ENCODE measurements at regions not wholly inside any gene's neighbourhood (a gene's known extent, or its start where the extent isn't known, plus 50 kb on each side); places are given as distances from the start of the nearest gene placed in this dataset.

DNA sequence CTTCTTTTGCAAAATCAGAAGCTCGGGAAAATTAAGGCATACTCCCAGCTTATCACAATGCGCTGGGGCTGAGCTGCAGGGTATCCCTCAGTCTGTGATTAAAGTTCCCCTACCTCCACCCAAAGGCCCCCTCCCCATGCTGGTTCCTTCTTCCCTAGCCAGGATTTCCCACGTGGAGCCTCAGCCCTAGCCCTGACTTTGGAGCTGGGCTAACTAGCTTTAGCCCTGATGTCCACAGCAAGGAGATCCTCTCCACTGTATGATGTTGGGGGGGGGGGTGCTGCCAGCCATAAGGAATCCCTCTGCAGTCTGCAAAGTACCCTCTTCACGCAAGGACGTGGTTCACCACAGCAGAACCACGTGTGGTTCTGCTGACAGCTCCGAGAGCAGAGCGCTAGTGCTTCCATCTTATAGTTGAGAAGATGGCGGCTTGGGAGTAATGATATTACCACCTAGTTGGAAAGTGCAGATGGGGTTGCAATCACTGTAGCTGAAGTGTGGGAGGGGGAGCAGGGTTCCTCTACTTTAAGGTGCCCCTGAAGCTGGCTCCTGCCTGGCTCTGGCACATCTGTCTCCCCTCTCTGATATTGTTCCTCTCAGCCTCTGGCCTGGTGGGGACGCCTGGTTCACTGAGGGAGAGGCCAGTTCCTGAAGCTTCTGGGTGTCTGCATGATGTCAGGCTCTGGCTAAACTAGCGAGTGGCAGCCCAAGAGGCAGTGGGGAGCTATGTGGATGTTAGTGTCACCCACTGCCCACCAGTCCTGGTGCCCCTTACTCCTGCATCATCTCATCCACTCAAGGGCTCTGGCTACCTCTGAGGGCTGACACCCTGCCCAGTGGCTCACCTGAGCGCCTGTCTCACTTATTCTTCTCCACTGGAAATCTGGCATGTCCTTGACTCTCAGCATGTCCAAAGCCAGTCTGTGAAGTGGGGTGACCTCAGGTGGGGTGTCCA, 270.7 kb downstream of the RPS24 start:
- H3K27me3 ChIP-seq (ENCODE audit: control insufficient read depth in 1 of 2, insufficient read depth in 2 of 2, low read length in 2 of 2) = no peaks in the 10 kb centered on the region
- peak overlapping the region; percentile 94 for H3K27ac ChIP-seq (ENCODE audit: low read depth, low read length)
- no peak overlapping the region for H3K4me3 ChIP-seq (ENCODE audit: low read depth in 1 of 2, low read length in 2 of 2)
- H3K36me3 ChIP-seq (ENCODE audit: insufficient read depth, low read length) = no peaks in the 10 kb centered on the region
- no peaks in the 10 kb centered on the region for H3K9me3 ChIP-seq (ENCODE audit: low read length)
- H3K4me1 ChIP-seq (ENCODE audit: insufficient read depth, low read length) = peaks cover 31% of the 10 kb centered on the region
- H3K9ac ChIP-seq (ENCODE audit: low read length) = no peak overlapping the region

DNA sequence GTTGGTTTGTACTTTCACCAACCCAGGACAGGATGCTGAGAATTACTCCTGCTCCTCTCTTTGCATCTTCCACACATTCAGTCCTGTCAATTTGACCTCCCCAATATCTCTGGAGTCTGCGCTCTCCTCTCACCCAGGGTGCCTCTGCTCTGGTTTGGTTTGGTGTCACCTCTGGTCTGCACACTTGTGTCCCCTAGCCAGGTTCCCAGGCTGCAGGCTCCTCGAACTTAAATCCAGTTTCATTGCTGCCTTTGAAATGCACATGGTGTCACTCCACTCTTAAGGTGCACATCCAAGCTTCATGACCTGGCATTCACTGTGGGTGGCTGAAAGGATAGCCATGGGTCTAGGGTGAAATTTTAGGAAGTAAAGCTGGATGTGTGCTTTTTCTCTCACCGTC, 271.6 kb downstream of the RPS24 start:
- Histone ChIP-seq H3K9ac (ENCODE audit: low read length) (no peak overlapping the region), H3K36me3 (ENCODE audit: insufficient read depth, low read length) (no peaks in the 10 kb centered on the region), H3K4me3 (ENCODE audit: low read depth in 1 of 2, low read length in 2 of 2) (no peak overlapping the region), H3K27me3 (ENCODE audit: control insufficient read depth in 1 of 2, insufficient read depth in 2 of 2, low read length in 2 of 2) (no peaks in the 10 kb centered on the region), H3K27ac (ENCODE audit: low read depth, low read length) (no peak overlapping the region), H3K4me1 (ENCODE audit: insufficient read depth, low read length) (peaks cover 26% of the 10 kb centered on the region), H3K9me3 (ENCODE audit: low read length) (no peaks in the 10 kb centered on the region)

DNA sequence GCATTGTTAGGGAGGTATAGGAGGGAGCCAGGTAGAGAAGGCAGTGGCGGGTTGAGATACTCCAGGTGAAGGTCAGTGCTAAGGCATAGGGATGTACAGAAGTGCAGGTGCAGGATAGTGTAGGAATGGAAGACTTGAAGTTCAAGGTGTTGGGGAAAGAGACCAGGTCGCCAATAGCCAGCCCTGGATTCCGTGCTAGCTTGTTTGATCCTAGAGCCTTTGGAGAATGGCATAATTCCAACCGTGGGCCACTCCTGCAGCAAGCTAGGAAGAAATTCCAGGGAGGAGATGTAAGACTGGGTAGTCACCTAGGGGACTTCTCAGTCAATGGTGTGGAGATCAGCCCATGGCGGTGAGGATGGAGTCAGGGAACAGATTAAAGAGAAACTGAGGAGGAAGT, 272.7 kb downstream of the RPS24 start:
- Histone ChIP-seq H3K4me1 (ENCODE audit: insufficient read depth, low read length) (peaks cover 30% of the 10 kb centered on the region), H3K9ac (ENCODE audit: low read length) (no peak overlapping the region), H3K9me3 (ENCODE audit: low read length) (no peaks in the 10 kb centered on the region), H3K36me3 (ENCODE audit: insufficient read depth, low read length) (no peaks in the 10 kb centered on the region), H3K27ac (ENCODE audit: low read depth, low read length) (no peak overlapping the region), H3K27me3 (ENCODE audit: control insufficient read depth in 1 of 2, insufficient read depth in 2 of 2, low read length in 2 of 2) (no peaks in the 10 kb centered on the region), H3K4me3 (ENCODE audit: low read depth in 1 of 2, low read length in 2 of 2) (no peak overlapping the region)

DNA sequence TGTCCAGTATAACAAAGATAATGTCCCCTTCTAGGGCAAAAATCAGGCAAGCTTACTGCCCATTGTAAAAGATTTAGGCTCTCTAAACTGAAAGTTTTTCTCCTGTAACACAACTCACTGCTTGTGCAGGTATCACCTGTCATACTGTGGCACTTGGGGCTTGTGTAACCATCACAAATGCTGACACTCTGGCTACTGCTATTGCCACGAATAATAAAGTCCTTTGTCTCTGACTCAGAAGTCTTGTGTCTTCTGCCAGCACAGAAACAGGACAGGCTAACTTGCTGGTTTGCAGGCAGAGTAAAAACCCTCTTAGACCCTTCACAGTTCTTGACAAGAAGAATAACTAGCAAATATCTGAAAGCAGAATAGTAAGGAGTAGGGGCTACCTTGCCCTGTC, 273.9 kb downstream of the RPS24 start:
- no peaks in the 10 kb centered on the region for H3K36me3 ChIP-seq (ENCODE audit: insufficient read depth, low read length)
- no peak overlapping the region for H3K4me3 ChIP-seq (ENCODE audit: low read depth in 1 of 2, low read length in 2 of 2)
- H3K9me3 ChIP-seq (ENCODE audit: low read length) = no peaks in the 10 kb centered on the region

DNA sequence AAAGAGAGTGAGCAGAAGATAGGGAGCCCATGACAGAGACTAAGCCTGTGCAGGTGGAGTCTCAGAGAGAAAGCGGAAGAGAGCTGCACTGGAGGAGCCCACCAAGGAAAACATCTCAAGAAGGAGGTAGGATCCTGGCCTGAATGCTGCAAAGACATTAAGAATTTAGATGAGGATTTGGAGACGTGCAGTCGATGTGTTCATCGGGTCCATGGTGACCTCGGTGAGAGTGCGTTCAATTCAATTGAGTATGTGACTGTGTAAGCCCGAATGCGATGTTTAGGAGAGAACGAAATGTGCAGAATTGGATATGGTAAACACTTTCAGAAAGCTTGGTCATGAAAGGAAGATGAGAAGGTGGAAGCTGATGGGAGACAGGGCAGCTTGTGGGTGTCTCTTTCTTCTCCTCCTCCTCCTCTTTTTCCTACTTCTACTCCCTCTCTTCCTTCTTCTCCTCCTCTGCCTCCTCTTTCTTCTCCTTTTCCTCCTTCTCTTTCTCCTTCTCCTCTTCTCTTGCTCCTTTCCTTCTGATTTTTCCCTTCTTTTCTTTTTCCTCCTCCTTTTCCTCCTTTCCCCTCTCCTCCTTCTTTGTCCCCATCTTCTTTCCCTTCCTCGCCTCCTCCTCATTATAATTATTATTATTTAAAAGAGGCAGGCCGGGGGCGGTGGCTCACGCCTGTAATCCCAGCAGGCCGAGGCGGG, 276.0 kb downstream of the RPS24 start:
- Histone ChIP-seq H3K9me3 (ENCODE audit: low read length) (no peaks in the 10 kb centered on the region), H3K27ac (ENCODE audit: low read depth, low read length) (no peak overlapping the region), H3K4me3 (ENCODE audit: low read depth in 1 of 2, low read length in 2 of 2) (no peak overlapping the region), H3K27me3 (ENCODE audit: control insufficient read depth in 1 of 2, insufficient read depth in 2 of 2, low read length in 2 of 2) (no peaks in the 10 kb centered on the region), H3K9ac (ENCODE audit: low read length) (no peak overlapping the region), H3K4me1 (ENCODE audit: insufficient read depth, low read length) (peaks cover 40% of the 10 kb centered on the region), H3K36me3 (ENCODE audit: insufficient read depth, low read length) (no peaks in the 10 kb centered on the region)

More for the DNA sequence above, 273.9 kb downstream of the RPS24 start:
- no peak overlapping the region for H3K9ac ChIP-seq (ENCODE audit: low read length)
- H3K27me3 ChIP-seq (ENCODE audit: control insufficient read depth in 1 of 2, insufficient read depth in 2 of 2, low read length in 2 of 2) = no peaks in the 10 kb centered on the region
- H3K4me1 ChIP-seq (ENCODE audit: insufficient read depth, low read length) = peaks cover 32% of the 10 kb centered on the region
- no peak overlapping the region for H3K27ac ChIP-seq (ENCODE audit: low read depth, low read length)

DNA sequence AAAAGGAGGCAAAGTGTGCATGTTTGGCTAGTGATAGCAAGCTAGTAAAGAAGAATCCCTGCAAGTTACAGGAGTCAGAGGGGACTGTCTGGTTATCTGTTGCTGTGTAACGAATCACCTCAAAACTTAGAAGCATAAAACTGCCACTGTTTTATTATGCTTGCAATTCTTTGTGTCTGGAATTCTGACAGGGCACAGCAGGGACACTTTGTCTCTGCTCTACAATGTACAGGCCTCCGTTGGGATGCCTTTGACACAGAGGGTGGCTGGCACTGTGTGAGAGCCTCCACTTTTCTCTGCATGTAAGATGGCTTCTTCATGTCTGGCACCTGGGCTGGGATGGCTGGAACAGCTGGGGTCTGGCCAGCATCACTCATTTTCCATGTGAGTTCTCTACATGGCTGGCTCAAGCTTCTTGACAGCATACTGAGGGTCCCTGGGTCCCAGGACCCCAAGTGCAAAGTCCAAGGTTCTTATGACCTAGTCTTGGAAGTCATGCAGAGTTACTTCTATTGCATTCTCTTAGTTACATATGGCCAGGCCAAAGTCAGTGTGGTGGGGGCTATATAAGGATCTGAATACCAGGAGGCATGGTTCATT, 276.9 kb downstream of the RPS24 start:
- peak overlapping the region; percentile 10 for H3K27ac ChIP-seq (ENCODE audit: low read depth, low read length)
- no peaks in the 10 kb centered on the region for H3K36me3 ChIP-seq (ENCODE audit: insufficient read depth, low read length)
- H3K9me3 ChIP-seq (ENCODE audit: low read length) = no peaks in the 10 kb centered on the region
- H3K9ac ChIP-seq (ENCODE audit: low read length) = no peak overlapping the region
- peaks cover 40% of the 10 kb centered on the region for H3K4me1 ChIP-seq (ENCODE audit: insufficient read depth, low read length)
- no peaks in the 10 kb centered on the region for H3K27me3 ChIP-seq (ENCODE audit: control insufficient read depth in 1 of 2, insufficient read depth in 2 of 2, low read length in 2 of 2)
- H3K4me3 ChIP-seq (ENCODE audit: low read depth in 1 of 2, low read length in 2 of 2) = no peak overlapping the region

DNA sequence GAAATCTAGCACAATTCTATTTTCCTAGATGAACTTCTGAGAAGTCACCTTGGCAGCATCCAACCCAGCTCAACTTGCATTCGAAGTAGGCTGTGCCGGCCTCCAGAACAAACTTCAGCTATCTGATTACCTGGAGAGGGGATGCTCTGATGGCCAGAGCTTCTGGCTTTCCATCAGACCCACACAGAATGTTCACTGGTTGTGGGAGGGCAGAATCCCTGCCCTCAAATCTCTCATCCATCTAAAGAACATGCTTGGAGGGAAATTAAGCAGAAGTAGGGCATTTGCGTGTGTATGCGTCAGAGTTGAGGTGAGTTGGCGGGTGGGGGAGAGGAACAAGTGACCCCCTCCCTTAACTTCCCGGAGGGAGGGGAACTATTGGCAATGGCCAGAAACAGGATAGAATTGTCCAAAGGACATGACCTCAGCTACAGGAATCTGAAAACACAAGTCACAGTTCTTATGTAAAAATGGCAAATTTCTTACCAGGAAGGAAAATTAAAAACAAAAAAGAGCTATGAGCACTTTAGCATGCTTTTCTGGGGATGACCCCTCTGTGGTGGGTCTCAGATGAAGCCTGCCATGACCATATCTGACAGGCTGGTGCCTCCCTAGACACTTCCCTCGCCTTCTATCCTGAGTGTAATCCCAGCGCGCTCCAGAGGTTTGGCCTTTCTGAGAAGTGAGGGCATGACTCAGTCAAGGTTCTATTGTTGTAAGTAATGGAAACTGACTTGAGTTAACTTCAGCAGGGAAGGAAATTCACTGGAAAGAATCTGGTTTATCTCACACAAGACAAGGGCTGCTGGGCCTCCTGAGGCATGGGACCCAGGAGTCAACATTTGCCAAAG, 278.8 kb downstream of the RPS24 start:
- Histone ChIP-seq H3K4me1 (ENCODE audit: insufficient read depth, low read length) (peaks cover 50% of the 10 kb centered on the region), H3K9ac (ENCODE audit: low read length) (no peak overlapping the region), H3K27ac (ENCODE audit: low read depth, low read length) (peak overlapping the region; percentile 83), H3K4me3 (ENCODE audit: low read depth in 1 of 2, low read length in 2 of 2) (no peak overlapping the region), H3K9me3 (ENCODE audit: low read length) (no peaks in the 10 kb centered on the region), H3K27me3 (ENCODE audit: control insufficient read depth in 1 of 2, insufficient read depth in 2 of 2, low read length in 2 of 2) (no peaks in the 10 kb centered on the region), H3K36me3 (ENCODE audit: insufficient read depth, low read length) (no peaks in the 10 kb centered on the region)

DNA sequence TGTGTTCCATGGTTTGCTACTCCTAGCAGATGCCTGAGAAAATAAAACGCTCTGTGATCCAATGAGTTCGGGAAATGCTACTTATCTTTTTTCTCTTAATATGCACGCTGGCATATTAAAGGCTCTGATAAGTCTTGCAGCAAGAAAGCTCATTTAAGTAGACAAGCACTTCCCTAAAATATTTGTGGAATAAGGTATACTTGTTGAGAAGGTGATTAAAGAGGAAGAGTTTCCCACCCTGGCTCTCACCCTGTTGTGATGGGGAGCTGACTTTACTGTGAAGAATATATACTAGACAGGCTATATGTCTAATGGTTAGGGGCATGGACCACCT, 279.4 kb downstream of the RPS24 start:
- peaks cover 55% of the 10 kb centered on the region for H3K4me1 ChIP-seq (ENCODE audit: insufficient read depth, low read length)
- H3K27ac ChIP-seq (ENCODE audit: low read depth, low read length) = peak overlapping the region; percentile 57
- H3K27me3 ChIP-seq (ENCODE audit: control insufficient read depth in 1 of 2, insufficient read depth in 2 of 2, low read length in 2 of 2) = no peaks in the 10 kb centered on the region
- H3K9me3 ChIP-seq (ENCODE audit: low read length) = no peaks in the 10 kb centered on the region
- no peak overlapping the region for H3K9ac ChIP-seq (ENCODE audit: low read length)
- H3K4me3 ChIP-seq (ENCODE audit: low read depth in 1 of 2, low read length in 2 of 2) = no peak overlapping the region
- H3K36me3 ChIP-seq (ENCODE audit: insufficient read depth, low read length) = no peaks in the 10 kb centered on the region

DNA sequence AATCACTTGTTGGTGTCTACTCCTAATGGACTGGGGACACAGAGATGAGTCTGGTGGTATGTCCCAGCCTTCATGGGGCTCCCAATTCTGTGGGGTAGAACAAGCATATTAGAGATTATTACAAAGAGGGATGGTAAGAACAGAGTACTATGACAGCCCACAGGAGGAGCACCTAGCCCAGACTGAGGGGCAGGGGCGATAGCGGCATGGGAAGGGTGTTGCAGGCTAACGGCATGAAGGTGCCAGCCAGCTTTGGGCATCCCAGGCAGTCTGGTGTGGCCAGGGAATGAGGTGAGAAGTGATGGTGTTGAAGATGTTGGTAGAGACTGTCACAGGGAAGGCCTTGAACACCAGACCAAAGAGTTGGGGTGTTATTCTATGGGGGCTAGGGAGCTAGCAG, 280.0 kb downstream of the RPS24 start:
- no peaks in the 10 kb centered on the region for H3K27me3 ChIP-seq (ENCODE audit: control insufficient read depth in 1 of 2, insufficient read depth in 2 of 2, low read length in 2 of 2)
- H3K36me3 ChIP-seq (ENCODE audit: insufficient read depth, low read length) = no peaks in the 10 kb centered on the region
- no peak overlapping the region for H3K4me3 ChIP-seq (ENCODE audit: low read depth in 1 of 2, low read length in 2 of 2)
- H3K9me3 ChIP-seq (ENCODE audit: low read length) = no peaks in the 10 kb centered on the region
- peak overlapping the region; percentile 57 for H3K27ac ChIP-seq (ENCODE audit: low read depth, low read length)
- H3K9ac ChIP-seq (ENCODE audit: low read length) = no peak overlapping the region
- peaks cover 61% of the 10 kb centered on the region for H3K4me1 ChIP-seq (ENCODE audit: insufficient read depth, low read length)

DNA sequence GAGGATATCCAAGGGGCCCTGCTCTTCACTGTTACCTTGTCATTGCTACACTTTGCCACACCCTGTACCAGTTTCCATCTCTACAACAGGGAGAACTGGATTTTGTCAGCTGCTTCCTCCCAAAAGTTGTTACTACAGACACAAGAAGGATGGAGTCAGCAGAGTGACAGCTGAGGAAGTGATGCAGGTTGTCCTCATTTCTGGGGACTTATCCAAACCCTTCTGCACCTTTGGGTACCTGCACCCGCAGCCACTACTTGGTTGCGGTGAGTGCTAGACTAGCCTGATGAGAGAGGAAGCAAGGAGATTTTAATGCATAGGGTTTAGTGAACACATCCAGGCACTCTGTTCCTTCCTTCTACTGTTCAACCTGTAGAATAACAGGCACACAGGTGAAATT, 281.0 kb downstream of the RPS24 start:
- H3K9me3 ChIP-seq (ENCODE audit: low read length) = no peaks in the 10 kb centered on the region
- H3K27me3 ChIP-seq (ENCODE audit: control insufficient read depth in 1 of 2, insufficient read depth in 2 of 2, low read length in 2 of 2) = no peaks in the 10 kb centered on the region
- no peak overlapping the region for H3K27ac ChIP-seq (ENCODE audit: low read depth, low read length)
- no peak overlapping the region for H3K4me3 ChIP-seq (ENCODE audit: low read depth in 1 of 2, low read length in 2 of 2)
- H3K9ac ChIP-seq (ENCODE audit: low read length) = no peak overlapping the region
- H3K4me1 ChIP-seq (ENCODE audit: insufficient read depth, low read length) = peaks cover 65% of the 10 kb centered on the region
- no peaks in the 10 kb centered on the region for H3K36me3 ChIP-seq (ENCODE audit: insufficient read depth, low read length)

DNA sequence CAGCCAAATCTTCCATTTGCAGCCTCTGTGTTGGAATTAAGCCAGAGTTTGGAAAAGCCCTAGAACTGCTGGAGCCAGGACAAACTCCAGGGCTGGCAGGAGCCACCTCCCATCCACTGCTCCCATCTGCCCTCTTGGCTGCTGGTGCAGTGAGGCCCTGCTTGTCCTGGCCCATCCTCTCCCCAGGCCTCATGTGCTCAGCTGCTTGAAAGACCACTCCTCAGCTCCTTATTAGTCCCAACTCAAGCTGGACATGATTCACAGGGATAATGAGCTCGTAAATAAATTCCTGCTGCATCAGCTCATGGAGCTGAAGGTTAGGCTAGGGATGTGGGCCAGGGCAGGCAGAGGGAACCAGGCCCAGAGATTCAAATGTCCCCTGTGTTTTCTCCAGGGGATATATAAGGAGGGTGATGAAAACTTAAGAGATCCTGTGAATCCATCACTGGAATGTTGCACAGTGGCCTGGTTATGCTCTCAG, 282.8 kb downstream of the RPS24 start:
- Histone ChIP-seq H3K27me3 (ENCODE audit: control insufficient read depth in 1 of 2, insufficient read depth in 2 of 2, low read length in 2 of 2) (no peaks in the 10 kb centered on the region), H3K4me3 (ENCODE audit: low read depth in 1 of 2, low read length in 2 of 2) (peak overlapping the region in 1 of 2 donors; percentile 4), H3K9ac (ENCODE audit: low read length) (no peak overlapping the region), H3K27ac (ENCODE audit: low read depth, low read length) (peak overlapping the region; percentile 48), H3K4me1 (ENCODE audit: insufficient read depth, low read length) (peaks cover 61% of the 10 kb centered on the region), H3K36me3 (ENCODE audit: insufficient read depth, low read length) (no peaks in the 10 kb centered on the region), H3K9me3 (ENCODE audit: low read length) (no peaks in the 10 kb centered on the region)
